ENCODE measurements at regions not wholly inside any gene's neighbourhood (a gene's known extent, or its start where the extent isn't known, plus 50 kb on each side); places are given as distances from the start of the nearest gene placed in this dataset.
A peak's percentile ranks its signal among the peaks of the same experiment; 100 is the strongest.

- no peaks in the 10 kb centered on the region for H4K20me1 ChIP-seq (ENCODE audit: insufficient read depth, low read length)
- H3K4me3 Mint-ChIP-seq = peak overlapping the region in 1 of 2 donors; percentile 0
- H3K27ac Mint-ChIP-seq = no peak overlapping the region
- H3K27me3 ChIP-seq (ENCODE audit: control insufficient read depth in 2 of 2, insufficient read depth in 2 of 2, low read length in 2 of 2) = peaks cover 32 to 48% of the 10 kb centered on the region in 2 donors
- no peak overlapping the region for H3K27ac ChIP-seq (ENCODE audit: low read depth in 1 of 2, low read length in 2 of 2)
- 0% methylated on average over 6 of the region's 11 CpGs for WGBS (ENCODE audit: insufficient coverage)
- H3K9me3 Mint-ChIP-seq = peaks cover 2 to 7% (median 5%) of the 10 kb centered on the region in 7 donors
- no peak overlapping the region for H3K4me2 ChIP-seq (replicated peaks; ENCODE audit: extremely low read depth, low read length, poor library complexity, severe bottlenecking)
- peaks cover 0 to 4% of the 10 kb centered on the region in 2 donors for H3K9me3 ChIP-seq (replicated peaks in 1 of 2; ENCODE audit: control insufficient read depth in 1 of 2, insufficient read depth in 1 of 2, low read length in 2 of 2)
- H3K4me3 ChIP-seq (replicated peaks in 1 of 3; ENCODE audit: low read depth in 2 of 3, low read length in 3 of 3) = no peak overlapping the region
- H3K36me3 Mint-ChIP-seq = no peaks in the 10 kb centered on the region
- TF ChIP-seq CTCF (IDR thresholded peaks at IDR 0.05) = no peak
- H2AFZ ChIP-seq (ENCODE audit: insufficient read depth, low read depth, low read length, poor library complexity, severe bottlenecking) = no peak overlapping the region
- peaks cover 29 to 75% (median 44%) of the 10 kb centered on the region in 3 donors for H3K27me3 Mint-ChIP-seq (ENCODE audit: low read depth in 3 of 3)
- no peaks in the 10 kb centered on the region for H3K4me1 ChIP-seq (ENCODE audit: control insufficient read depth in 1 of 2, insufficient read depth in 2 of 2, low read length in 2 of 2)
- no peak overlapping the region for H3K9ac ChIP-seq (ENCODE audit: insufficient read depth, low read length, poor library complexity, severe bottlenecking)
- H3K79me2 ChIP-seq (ENCODE audit: insufficient read depth, low read length) = no peaks in the 10 kb centered on the region
- no peak for DNase-seq
- no peaks in the 10 kb centered on the region for H3K4me1 Mint-ChIP-seq
- intact Hi-C loops (cut with micrococcal nuclease) = loop anchor here in 1 of 2 donors (10.0 kb wide), 1 partner anchor 600 kb away; no protein-coding TSS in a partner anchor
- no peaks in the 10 kb centered on the region for H3K36me3 ChIP-seq (replicated peaks in 1 of 2; ENCODE audit: control insufficient read depth in 1 of 2, insufficient read depth in 2 of 2, low read length in 2 of 2)
Observed at GRCh38 chr6:795046-795685, 102.2 kb upstream of the EXOC2 start.

GRCh38 chr6:793261-793660 is 100.3 kb upstream of the EXOC2 start:
- no peak for DNase-seq
- no peaks in the 10 kb centered on the region for H3K4me1 ChIP-seq (ENCODE audit: control insufficient read depth in 1 of 2, insufficient read depth in 2 of 2, low read length in 2 of 2)
- TF ChIP-seq CTCF (IDR thresholded peaks at IDR 0.05) = no peak
- H3K27ac ChIP-seq (ENCODE audit: low read depth in 1 of 2, low read length in 2 of 2) = no peak overlapping the region
- intact Hi-C loops (cut with micrococcal nuclease) = loop anchor here in 1 of 2 donors (10.0 kb wide), 1 partner anchor 602 kb away; no protein-coding TSS in a partner anchor
- no peak overlapping the region for H2AFZ ChIP-seq (ENCODE audit: insufficient read depth, low read depth, low read length, poor library complexity, severe bottlenecking)
- 96% methylated on average over 4 of the region's 13 CpGs for WGBS (ENCODE audit: insufficient coverage)
- Mint-ChIP-seq H3K36me3 (no peaks in the 10 kb centered on the region), H3K27me3 (ENCODE audit: low read depth in 3 of 3) (peaks cover 25 to 66% (median 44%) of the 10 kb centered on the region in 3 donors), H3K4me1 (no peaks in the 10 kb centered on the region), H3K27ac (no peak overlapping the region), H3K9me3 (peaks cover 2 to 7% (median 5%) of the 10 kb centered on the region in 7 donors), H3K4me3 (no peak overlapping the region)
- H3K4me3 ChIP-seq (replicated peaks in 1 of 3; ENCODE audit: low read depth in 2 of 3, low read length in 3 of 3) = no peak overlapping the region
- H3K4me2 ChIP-seq (replicated peaks; ENCODE audit: extremely low read depth, low read length, poor library complexity, severe bottlenecking) = no peak overlapping the region
- no peaks in the 10 kb centered on the region for H4K20me1 ChIP-seq (ENCODE audit: insufficient read depth, low read length)
- no peaks in the 10 kb centered on the region for H3K36me3 ChIP-seq (replicated peaks in 1 of 2; ENCODE audit: control insufficient read depth in 1 of 2, insufficient read depth in 2 of 2, low read length in 2 of 2)
- H3K9ac ChIP-seq (ENCODE audit: insufficient read depth, low read length, poor library complexity, severe bottlenecking) = no peak overlapping the region
- H3K9me3 ChIP-seq (replicated peaks in 1 of 2; ENCODE audit: control insufficient read depth in 1 of 2, insufficient read depth in 1 of 2, low read length in 2 of 2) = peaks cover 0 to 4% of the 10 kb centered on the region in 2 donors
- H3K27me3 ChIP-seq (ENCODE audit: control insufficient read depth in 2 of 2, insufficient read depth in 2 of 2, low read length in 2 of 2) = peaks cover 26 to 43% of the 10 kb centered on the region in 2 donors
- H3K79me2 ChIP-seq (ENCODE audit: insufficient read depth, low read length) = no peaks in the 10 kb centered on the region
